GM21423 (cell line): ENCODE measurements at regions not wholly inside any gene's neighbourhood (a gene's known extent, or its start where the extent isn't known, plus 50 kb on each side); places are given as distances from the start of the nearest gene placed in this dataset.

ENCODE experiments used
- ATAC-seq: cut with Tn5 transposase; IDR thresholded peaks from one replicate; pipeline ENCODE4 v1.9.1; 2021; ENCODE audit warnings: mild to moderate bottlenecking, moderate library complexity; ENCODE audit not compliant: unreplicated experiment

GRCh38 chr10:88194961-88195367, 331.5 kb downstream of the PTEN start:
- no peak for ATAC-seq

- ATAC-seq, result no peak
Observed at GRCh38 chr10:88195841-88196240, 332.4 kb downstream of the PTEN start.

GRCh38 chr10:88196291-88196690, 332.9 kb downstream of the PTEN start:
- ATAC-seq, result no peak

- no peak for ATAC-seq
Observed at GRCh38 chr10:88198023-88198422, 334.6 kb downstream of the PTEN start.

GRCh38 chr10:88200312-88201032, 337.0 kb downstream of the PTEN start:
- ATAC-seq, result no peak

GRCh38 chr10:88205842-88206446, 342.5 kb downstream of the PTEN start:
- peak; percentile 59 for ATAC-seq

- ATAC-seq, result no peak
Observed at GRCh38 chr10:88207121-88207546, 343.7 kb downstream of the PTEN start.

GRCh38 chr10:88209231-88209630, 345.8 kb downstream of the PTEN start:
- ATAC-seq, result no peak

- ATAC-seq, result no peak
Observed at GRCh38 chr10:88209837-88210561, 346.6 kb downstream of the PTEN start.

- no peak for ATAC-seq
Observed at GRCh38 chr10:88211230-88211629, 347.8 kb downstream of the PTEN start.

- no peak for ATAC-seq
Observed at GRCh38 chr10:88212069-88212468, 348.6 kb downstream of the PTEN start.

- no peak for ATAC-seq
Observed at GRCh38 chr10:88213065-88213605, 349.7 kb downstream of the PTEN start.

- ATAC-seq, result peak; percentile 70
Observed at GRCh38 chr10:88216976-88217375, 353.6 kb downstream of the PTEN start.

GRCh38 chr10:88218362-88218761, 354.9 kb downstream of the PTEN start:
- ATAC-seq, result no peak

- no peak for ATAC-seq
Observed at GRCh38 chr10:88219753-88220152, 356.3 kb downstream of the PTEN start.

- ATAC-seq, result no peak
Observed at GRCh38 chr10:88221010-88221973, 357.9 kb downstream of the PTEN start.

- no peak for ATAC-seq
Observed at GRCh38 chr10:88222881-88223280, 359.5 kb downstream of the PTEN start.
